ENCODE measurements at regions not wholly inside any gene's neighbourhood (a gene's known extent, or its start where the extent isn't known, plus 50 kb on each side); places are given as distances from the start of the nearest gene placed in this dataset.

DNA sequence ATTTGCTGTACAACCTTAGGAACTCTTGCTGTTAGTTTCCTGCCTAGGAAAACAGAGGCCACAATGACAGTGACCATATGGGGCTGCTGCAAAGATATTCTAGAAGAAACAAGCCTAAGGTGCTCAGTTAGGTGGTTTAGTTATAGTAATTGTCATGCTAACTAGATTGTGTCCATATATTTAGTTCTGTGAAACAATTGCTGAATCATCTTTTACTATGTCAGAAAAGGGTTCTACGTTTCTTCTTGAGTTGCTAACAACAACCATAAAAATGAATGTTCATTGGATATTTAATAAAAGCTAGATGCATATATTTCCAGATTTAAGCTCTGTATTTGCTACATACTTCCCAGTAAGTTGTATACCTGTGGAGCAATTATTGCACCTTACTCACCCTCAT, 597.2 kb upstream of the KLHL29 start:
- no peak for TF ChIP-seq POLR2A (IDR thresholded peaks at IDR 0.05)
- no peak for TF ChIP-seq CTCF (IDR thresholded peaks at IDR 0.05)

All from heart left ventricle (tissue), 13 donors.